GM19438 (cell line): ENCODE measurements at regions not wholly inside any gene's neighbourhood (a gene's known extent, or its start where the extent isn't known, plus 50 kb on each side); places are given as distances from the start of the nearest gene placed in this dataset.
"Not testable (repeated sequence)": the region's sequence is repeated elsewhere in the genome, so short reads cannot be mapped to it uniquely, and the experiment has no call there.

ENCODE experiments used
- ATAC-seq: cut with Tn5 transposase; IDR thresholded peaks from one replicate; pipeline ENCODE4 v1.9.1; 2021; ENCODE audit warnings: low read depth; ENCODE audit not compliant: unreplicated experiment

GRCh38 chr2:64865831-64866345, 123.3 kb upstream of the SLC1A4 start:
- ATAC-seq = no peak

- ATAC-seq = no peak
Observed at GRCh38 chr2:64866797-64867196, 122.4 kb upstream of the SLC1A4 start.

GRCh38 chr2:64867253-64867996, 121.8 kb upstream of the SLC1A4 start:
- ATAC-seq = no peak

GRCh38 chr2:64869126-64869525, 120.1 kb upstream of the SLC1A4 start:
- ATAC-seq = no peak

GRCh38 chr2:64873472-64873924, 115.7 kb upstream of the SLC1A4 start:
- ATAC-seq = peak; percentile 81

GRCh38 chr2:64874593-64874992, 114.6 kb upstream of the SLC1A4 start:
- no peak for ATAC-seq

- ATAC-seq = no peak
Observed at GRCh38 chr2:64875368-64875767, 113.8 kb upstream of the SLC1A4 start.

- no peak for ATAC-seq
Observed at GRCh38 chr2:64876137-64876647, 113.0 kb upstream of the SLC1A4 start.

- ATAC-seq = no peak
Observed at GRCh38 chr2:64879745-64880144, 109.5 kb upstream of the SLC1A4 start.

GRCh38 chr2:64880193-64880951, 108.8 kb upstream of the SLC1A4 start:
- ATAC-seq = no peak

GRCh38 chr2:64881037-64881492, 108.1 kb upstream of the SLC1A4 start:
- no peak for ATAC-seq

GRCh38 chr2:64887565-64887964, 101.6 kb upstream of the SLC1A4 start:
- no peak for ATAC-seq

- no peak for ATAC-seq
Observed at GRCh38 chr2:64888591-64889309, 100.4 kb upstream of the SLC1A4 start.

GRCh38 chr2:64889803-64890202, 99.4 kb upstream of the SLC1A4 start:
- no peak for ATAC-seq

GRCh38 chr2:64896572-64896971, 92.6 kb upstream of the SLC1A4 start:
- not testable (repeated sequence) for ATAC-seq

GRCh38 chr2:64899081-64899865, 89.9 kb upstream of the SLC1A4 start:
- ATAC-seq = no peak

- not testable (repeated sequence) for ATAC-seq
Observed at GRCh38 chr2:64899876-64900275, 89.3 kb upstream of the SLC1A4 start.

GRCh38 chr2:64904413-64905329, 84.5 kb upstream of the SLC1A4 start:
- ATAC-seq = no peak
